H1 (cell line): ENCODE measurements at regions not wholly inside any gene's neighbourhood (a gene's known extent, or its start where the extent isn't known, plus 50 kb on each side); places are given as distances from the start of the nearest gene placed in this dataset.

ENCODE experiments used
- FOSL1 ChIP-seq: IDR thresholded peaks from 2 replicates; pipeline ENCODE4 v1.6.1; 2011; ENCODE audit warnings: mild to moderate bottlenecking, low read depth, low read length, moderate library complexity; ENCODE audit not compliant: insufficient read depth
- SIX5 ChIP-seq: IDR thresholded peaks from 2 replicates; pipeline ENCODE4 v1.6.1; 2011; ENCODE audit warnings: mild to moderate bottlenecking, low read depth, low read length
- TF ChIP-seq, protein P1 (sequence below): fragments of 300-600 bp; sonication (generic); IDR thresholded peaks from 2 replicates; pipeline ENCODE4 v1.7.1; 2012; ENCODE audit warnings: low read length, moderate library complexity, mild to moderate bottlenecking, inconsistent platforms; ENCODE audit not compliant: insufficient replicate concordance

DNA sequence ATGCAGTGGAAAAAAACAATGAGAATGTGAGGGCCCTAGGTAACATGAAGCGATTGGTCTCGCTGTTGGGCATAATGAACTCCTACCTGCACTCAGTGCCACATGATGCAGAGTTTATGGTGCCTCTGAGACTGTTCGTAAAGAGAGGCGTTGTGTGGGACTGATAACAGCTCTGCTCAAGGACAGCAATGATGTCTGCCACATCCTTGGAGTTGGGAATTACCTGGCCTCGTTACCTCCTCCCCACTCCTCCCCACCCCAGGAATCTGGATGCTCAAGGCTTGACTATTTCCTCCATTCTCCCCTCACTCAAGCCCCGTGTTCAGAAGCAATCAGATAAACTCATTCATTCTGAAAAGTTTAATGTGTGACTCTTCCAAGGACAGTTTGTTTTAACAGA lies 148.0 kb upstream of the JADE1 start (continued):
- TF ChIP-seq, protein P1, sequence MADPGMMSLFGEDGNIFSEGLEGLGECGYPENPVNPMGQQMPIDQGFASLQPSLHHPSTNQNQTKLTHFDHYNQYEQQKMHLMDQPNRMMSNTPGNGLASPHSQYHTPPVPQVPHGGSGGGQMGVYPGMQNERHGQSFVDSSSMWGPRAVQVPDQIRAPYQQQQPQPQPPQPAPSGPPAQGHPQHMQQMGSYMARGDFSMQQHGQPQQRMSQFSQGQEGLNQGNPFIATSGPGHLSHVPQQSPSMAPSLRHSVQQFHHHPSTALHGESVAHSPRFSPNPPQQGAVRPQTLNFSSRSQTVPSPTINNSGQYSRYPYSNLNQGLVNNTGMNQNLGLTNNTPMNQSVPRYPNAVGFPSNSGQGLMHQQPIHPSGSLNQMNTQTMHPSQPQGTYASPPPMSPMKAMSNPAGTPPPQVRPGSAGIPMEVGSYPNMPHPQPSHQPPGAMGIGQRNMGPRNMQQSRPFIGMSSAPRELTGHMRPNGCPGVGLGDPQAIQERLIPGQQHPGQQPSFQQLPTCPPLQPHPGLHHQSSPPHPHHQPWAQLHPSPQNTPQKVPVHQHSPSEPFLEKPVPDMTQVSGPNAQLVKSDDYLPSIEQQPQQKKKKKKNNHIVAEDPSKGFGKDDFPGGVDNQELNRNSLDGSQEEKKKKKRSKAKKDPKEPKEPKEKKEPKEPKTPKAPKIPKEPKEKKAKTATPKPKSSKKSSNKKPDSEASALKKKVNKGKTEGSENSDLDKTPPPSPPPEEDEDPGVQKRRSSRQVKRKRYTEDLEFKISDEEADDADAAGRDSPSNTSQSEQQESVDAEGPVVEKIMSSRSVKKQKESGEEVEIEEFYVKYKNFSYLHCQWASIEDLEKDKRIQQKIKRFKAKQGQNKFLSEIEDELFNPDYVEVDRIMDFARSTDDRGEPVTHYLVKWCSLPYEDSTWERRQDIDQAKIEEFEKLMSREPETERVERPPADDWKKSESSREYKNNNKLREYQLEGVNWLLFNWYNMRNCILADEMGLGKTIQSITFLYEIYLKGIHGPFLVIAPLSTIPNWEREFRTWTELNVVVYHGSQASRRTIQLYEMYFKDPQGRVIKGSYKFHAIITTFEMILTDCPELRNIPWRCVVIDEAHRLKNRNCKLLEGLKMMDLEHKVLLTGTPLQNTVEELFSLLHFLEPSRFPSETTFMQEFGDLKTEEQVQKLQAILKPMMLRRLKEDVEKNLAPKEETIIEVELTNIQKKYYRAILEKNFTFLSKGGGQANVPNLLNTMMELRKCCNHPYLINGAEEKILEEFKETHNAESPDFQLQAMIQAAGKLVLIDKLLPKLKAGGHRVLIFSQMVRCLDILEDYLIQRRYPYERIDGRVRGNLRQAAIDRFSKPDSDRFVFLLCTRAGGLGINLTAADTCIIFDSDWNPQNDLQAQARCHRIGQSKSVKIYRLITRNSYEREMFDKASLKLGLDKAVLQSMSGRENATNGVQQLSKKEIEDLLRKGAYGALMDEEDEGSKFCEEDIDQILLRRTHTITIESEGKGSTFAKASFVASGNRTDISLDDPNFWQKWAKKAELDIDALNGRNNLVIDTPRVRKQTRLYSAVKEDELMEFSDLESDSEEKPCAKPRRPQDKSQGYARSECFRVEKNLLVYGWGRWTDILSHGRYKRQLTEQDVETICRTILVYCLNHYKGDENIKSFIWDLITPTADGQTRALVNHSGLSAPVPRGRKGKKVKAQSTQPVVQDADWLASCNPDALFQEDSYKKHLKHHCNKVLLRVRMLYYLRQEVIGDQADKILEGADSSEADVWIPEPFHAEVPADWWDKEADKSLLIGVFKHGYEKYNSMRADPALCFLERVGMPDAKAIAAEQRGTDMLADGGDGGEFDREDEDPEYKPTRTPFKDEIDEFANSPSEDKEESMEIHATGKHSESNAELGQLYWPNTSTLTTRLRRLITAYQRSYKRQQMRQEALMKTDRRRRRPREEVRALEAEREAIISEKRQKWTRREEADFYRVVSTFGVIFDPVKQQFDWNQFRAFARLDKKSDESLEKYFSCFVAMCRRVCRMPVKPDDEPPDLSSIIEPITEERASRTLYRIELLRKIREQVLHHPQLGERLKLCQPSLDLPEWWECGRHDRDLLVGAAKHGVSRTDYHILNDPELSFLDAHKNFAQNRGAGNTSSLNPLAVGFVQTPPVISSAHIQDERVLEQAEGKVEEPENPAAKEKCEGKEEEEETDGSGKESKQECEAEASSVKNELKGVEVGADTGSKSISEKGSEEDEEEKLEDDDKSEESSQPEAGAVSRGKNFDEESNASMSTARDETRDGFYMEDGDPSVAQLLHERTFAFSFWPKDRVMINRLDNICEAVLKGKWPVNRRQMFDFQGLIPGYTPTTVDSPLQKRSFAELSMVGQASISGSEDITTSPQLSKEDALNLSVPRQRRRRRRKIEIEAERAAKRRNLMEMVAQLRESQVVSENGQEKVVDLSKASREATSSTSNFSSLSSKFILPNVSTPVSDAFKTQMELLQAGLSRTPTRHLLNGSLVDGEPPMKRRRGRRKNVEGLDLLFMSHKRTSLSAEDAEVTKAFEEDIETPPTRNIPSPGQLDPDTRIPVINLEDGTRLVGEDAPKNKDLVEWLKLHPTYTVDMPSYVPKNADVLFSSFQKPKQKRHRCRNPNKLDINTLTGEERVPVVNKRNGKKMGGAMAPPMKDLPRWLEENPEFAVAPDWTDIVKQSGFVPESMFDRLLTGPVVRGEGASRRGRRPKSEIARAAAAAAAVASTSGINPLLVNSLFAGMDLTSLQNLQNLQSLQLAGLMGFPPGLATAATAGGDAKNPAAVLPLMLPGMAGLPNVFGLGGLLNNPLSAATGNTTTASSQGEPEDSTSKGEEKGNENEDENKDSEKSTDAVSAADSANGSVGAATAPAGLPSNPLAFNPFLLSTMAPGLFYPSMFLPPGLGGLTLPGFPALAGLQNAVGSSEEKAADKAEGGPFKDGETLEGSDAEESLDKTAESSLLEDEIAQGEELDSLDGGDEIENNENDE: no peak
- no peak for TF ChIP-seq SIX5
- no peak for TF ChIP-seq FOSL1
